ENCODE measurements at regions not wholly inside any gene's neighbourhood (a gene's known extent, or its start where the extent isn't known, plus 50 kb on each side); places are given as distances from the start of the nearest gene placed in this dataset.

- TF ChIP-seq, protein P1, sequence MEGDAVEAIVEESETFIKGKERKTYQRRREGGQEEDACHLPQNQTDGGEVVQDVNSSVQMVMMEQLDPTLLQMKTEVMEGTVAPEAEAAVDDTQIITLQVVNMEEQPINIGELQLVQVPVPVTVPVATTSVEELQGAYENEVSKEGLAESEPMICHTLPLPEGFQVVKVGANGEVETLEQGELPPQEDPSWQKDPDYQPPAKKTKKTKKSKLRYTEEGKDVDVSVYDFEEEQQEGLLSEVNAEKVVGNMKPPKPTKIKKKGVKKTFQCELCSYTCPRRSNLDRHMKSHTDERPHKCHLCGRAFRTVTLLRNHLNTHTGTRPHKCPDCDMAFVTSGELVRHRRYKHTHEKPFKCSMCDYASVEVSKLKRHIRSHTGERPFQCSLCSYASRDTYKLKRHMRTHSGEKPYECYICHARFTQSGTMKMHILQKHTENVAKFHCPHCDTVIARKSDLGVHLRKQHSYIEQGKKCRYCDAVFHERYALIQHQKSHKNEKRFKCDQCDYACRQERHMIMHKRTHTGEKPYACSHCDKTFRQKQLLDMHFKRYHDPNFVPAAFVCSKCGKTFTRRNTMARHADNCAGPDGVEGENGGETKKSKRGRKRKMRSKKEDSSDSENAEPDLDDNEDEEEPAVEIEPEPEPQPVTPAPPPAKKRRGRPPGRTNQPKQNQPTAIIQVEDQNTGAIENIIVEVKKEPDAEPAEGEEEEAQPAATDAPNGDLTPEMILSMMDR (IDR thresholded peaks at IDR 0.05; ENCODE audit: borderline replicate concordance) = no peak
- H3K9me3 ChIP-seq (replicated peaks) = no peaks in the 10 kb centered on the region
- no peaks in the 10 kb centered on the region for H3K36me3 ChIP-seq
- DNase-seq = no peak
- peak overlapping the region; percentile 71 for H3K4me3 ChIP-seq
- intact Hi-C loops (cut with micrococcal nuclease) = no loop called here
- no peak overlapping the region for H3K27ac ChIP-seq (replicated peaks)
- H3K27me3 ChIP-seq (ENCODE audit: low read depth) = peaks cover 80% of the 10 kb centered on the region
- peaks cover 29% of the 10 kb centered on the region for H3K4me1 ChIP-seq
These were observed 181.2 kb downstream of the TBXT start for GRCh38 chr6:165986311-165986913.

GRCh38 chr6:165985806-165986299 lies 181.8 kb downstream of the TBXT start:
- H3K27ac ChIP-seq (replicated peaks) = no peak overlapping the region

GRCh38 chr6:165985281-165985805 lies 182.3 kb downstream of the TBXT start:
- Histone ChIP-seq H3K27me3 (ENCODE audit: low read depth) (peaks cover 70% of the 10 kb centered on the region), H3K36me3 (no peaks in the 10 kb centered on the region), H3K9me3 (replicated peaks) (no peaks in the 10 kb centered on the region), H3K4me3 (peak overlapping the region; percentile 71), H3K4me1 (peaks cover 29% of the 10 kb centered on the region), H3K27ac (replicated peaks) (no peak overlapping the region)
- no peak for DNase-seq
- TF ChIP-seq, protein P1 (IDR thresholded peaks at IDR 0.05; ENCODE audit: borderline replicate concordance) = no peak
- intact Hi-C loops (cut with micrococcal nuclease) = no loop called here

More at GRCh38 chr6:165985806-165986299, 181.8 kb downstream of the TBXT start:
- Histone ChIP-seq H3K4me1 (peaks cover 29% of the 10 kb centered on the region), H3K9me3 (replicated peaks) (no peaks in the 10 kb centered on the region), H3K36me3 (no peaks in the 10 kb centered on the region), H3K4me3 (peak overlapping the region; percentile 71), H3K27me3 (ENCODE audit: low read depth) (peaks cover 75% of the 10 kb centered on the region)
- intact Hi-C loops (cut with micrococcal nuclease) = no loop called here
- TF ChIP-seq, protein P1 (IDR thresholded peaks at IDR 0.05; ENCODE audit: borderline replicate concordance) = no peak
- DNase-seq = no peak

DNA sequence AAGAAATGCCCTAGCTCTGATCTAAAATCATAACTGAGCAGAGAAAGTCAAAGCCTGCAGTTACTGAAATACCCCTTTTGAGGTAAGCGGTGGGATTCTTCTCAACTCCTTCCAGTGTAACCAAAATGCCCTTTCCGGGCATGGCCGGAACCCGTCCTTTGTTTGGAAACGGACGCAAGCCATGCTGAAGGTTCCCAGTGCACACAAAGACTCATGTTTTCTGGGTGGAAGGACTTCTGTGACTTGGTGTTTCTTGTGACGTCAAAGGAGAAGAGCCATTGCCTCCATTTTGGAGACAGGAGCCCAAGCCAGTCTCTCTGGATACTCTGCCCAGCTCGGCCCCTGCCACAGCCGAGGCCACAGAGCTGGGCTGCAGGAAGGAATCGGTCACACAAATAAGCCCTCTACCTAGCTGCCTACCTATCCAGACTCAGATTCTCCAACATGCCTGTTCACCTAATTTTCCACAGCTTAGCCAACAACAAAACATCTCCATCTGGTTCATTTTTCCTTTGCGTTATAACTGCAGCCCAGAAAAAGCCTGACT lies 182.8 kb downstream of the TBXT start:
- Histone ChIP-seq H3K4me1 (peaks cover 29% of the 10 kb centered on the region), H3K27me3 (ENCODE audit: low read depth) (peaks cover 64% of the 10 kb centered on the region), H3K27ac (replicated peaks) (no peak overlapping the region), H3K36me3 (no peaks in the 10 kb centered on the region), H3K4me3 (peak overlapping the region; percentile 71), H3K9me3 (replicated peaks) (no peaks in the 10 kb centered on the region)
- intact Hi-C loops (cut with micrococcal nuclease) = no loop called here
- no peak for DNase-seq
- TF ChIP-seq, protein P1 (IDR thresholded peaks at IDR 0.05; ENCODE audit: borderline replicate concordance) = no peak

DNA sequence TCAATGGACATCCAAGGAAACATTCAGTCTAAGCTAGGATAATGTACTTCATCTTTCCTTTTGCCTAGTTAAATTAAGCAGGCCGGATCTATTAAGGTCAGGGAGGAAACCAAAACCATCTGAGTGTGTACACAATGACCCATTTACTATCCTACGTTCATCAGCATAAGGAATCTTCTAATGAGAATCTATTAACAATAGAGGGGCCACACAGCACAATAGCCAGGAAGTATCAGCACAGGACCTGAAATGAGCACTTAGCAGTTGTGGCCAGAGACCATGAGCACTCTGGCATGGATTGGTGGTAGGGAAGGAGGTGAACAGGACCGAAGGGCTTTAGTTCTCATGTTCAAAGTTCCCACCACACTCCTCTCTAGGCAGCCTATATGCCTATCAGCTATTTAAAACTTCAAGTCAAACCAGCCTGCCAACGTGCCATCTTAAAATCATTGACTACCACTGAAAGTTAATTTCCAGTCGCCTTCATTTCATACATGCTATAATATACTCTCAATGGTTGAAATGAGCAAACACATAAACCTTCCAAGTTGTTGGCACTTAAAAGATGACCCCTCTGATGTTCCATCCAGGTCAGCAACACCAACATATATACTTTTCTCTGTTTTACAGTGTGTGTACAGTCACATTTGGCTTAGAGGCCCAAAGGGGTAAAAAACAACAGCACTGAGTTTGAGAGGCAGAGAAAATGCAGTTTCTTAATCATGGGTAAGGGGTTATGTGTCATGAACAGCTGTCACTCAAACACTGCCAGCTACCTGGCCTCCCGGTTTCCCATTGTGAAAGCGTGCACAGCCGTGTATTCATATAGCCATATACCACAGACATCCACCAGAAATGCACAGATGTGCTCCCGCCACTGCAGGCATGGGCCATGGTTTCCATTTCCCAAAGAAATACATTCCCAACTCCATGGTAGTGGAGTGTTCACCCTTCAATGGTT lies 184.3 kb downstream of the TBXT start:
- Histone ChIP-seq H3K4me1 (peaks cover 25% of the 10 kb centered on the region), H3K27me3 (ENCODE audit: low read depth) (peaks cover 50% of the 10 kb centered on the region), H3K36me3 (no peaks in the 10 kb centered on the region), H3K9me3 (replicated peaks) (no peaks in the 10 kb centered on the region), H3K27ac (replicated peaks) (no peak overlapping the region), H3K4me3 (no peak overlapping the region)
- TF ChIP-seq, protein P1 (IDR thresholded peaks at IDR 0.05; ENCODE audit: borderline replicate concordance) = no peak
- DNase-seq = no peak
- intact Hi-C loops (cut with micrococcal nuclease) = no loop called here

All from left ventricle myocardium inferior (tissue), 1 donor.